Erythroblast (primary cell): ENCODE measurements at regions not wholly inside any gene's neighbourhood (a gene's known extent, or its start where the extent isn't known, plus 50 kb on each side); places are given as distances from the start of the nearest gene placed in this dataset.

Experiments
- DNase-seq, 2 experiments: peaks; one replicate each; lab custom pipeline; 2025; lab: John Stamatoyannopoulos, UW
- GATA1 ChIP-seq: IDR thresholded peaks from 2 replicates; pipeline ENCODE4 v1.6.1; 2011; ENCODE audit warnings: low read depth, mild to moderate bottlenecking, control low read depth, low read length, moderate library complexity
- POLR2A ChIP-seq: IDR thresholded peaks from 2 replicates; pipeline ENCODE4 v1.6.1; 2011; ENCODE audit warnings: mild to moderate bottlenecking, low read length

DNA sequence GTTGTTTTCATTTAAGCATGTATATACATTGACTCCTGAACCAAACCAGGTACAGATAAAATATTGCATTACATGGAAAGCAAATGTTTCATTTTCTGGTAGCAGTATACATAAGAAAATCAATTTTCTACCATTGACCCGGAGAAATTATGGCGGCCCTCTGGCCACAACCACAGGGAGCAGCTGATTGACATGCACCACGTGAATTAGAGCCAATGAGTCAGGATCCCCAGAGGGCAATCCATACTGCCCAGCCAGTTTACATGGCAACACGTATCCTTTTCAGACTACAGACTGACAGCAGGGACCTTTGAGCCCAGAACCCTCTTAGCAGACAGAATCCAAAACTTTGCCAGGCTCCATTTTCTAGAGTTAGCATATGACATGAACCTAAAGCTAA lies 272.2 kb upstream of the NEBL start:
- no peak for TF ChIP-seq POLR2A
- no peak for TF ChIP-seq GATA1
- no peak for DNase-seq

- TF ChIP-seq GATA1 (no peak), POLR2A (no peak)
- DNase-seq: no peak
These were observed 270.3 kb upstream of the NEBL start for GRCh38 chr10:21167288-21168010.

DNA sequence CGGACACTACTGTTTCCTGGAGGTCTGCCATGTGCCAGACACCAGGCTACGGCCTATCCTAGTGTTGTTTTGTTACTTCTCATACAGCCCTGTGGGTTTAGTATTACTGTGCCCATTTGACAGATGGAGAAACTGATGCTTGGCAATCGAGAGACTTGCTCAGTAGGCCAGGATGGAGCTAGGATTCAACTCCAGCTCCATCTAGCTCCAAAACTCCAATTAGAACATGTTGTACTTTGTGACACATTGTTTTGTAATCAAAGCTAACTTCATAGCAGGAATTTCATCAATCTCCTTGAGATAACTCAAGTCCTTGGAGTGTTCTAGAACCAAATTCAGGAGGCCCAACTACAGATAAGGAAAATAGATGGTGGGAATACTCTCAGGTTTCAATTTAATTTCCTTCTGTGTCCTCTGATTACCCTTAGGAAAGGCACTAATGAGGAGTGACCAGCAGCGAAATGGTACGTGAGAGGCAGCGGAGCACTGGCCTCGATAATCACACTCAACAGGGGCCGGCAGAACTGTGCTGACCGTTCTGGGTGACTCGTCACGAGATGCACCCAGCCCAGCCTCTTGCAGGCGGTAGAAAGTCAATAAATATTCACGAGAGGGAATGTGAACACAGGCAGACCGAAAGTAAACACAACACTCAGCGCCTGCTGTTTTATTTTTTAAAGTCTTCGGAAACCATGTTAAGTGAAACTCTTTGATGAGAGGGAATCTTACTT lies 269.6 kb upstream of the NEBL start:
- no peak for DNase-seq
- TF ChIP-seq GATA1 (no peak), POLR2A (no peak)

GRCh38 chr10:21165489-21165888 lies 268.4 kb upstream of the NEBL start:
- TF ChIP-seq POLR2A: no peak
- no peak for TF ChIP-seq GATA1

GRCh38 chr10:21164687-21165086 lies 267.6 kb upstream of the NEBL start:
- DNase-seq: no peak
- TF ChIP-seq POLR2A: no peak
- TF ChIP-seq GATA1: no peak

More at GRCh38 chr10:21165489-21165888, 268.4 kb upstream of the NEBL start:
- no peak for DNase-seq

- no peak for DNase-seq
- no peak for TF ChIP-seq GATA1
- TF ChIP-seq POLR2A: no peak
These were observed 265.8 kb upstream of the NEBL start for GRCh38 chr10:21162948-21163347.

- TF ChIP-seq POLR2A (no peak), GATA1 (no peak)
- no peak for DNase-seq
These were observed 264.5 kb upstream of the NEBL start for GRCh38 chr10:21161647-21162046.

- TF ChIP-seq POLR2A (no peak), GATA1 (no peak)
- DNase-seq: no peak
These were observed 264.0 kb upstream of the NEBL start for GRCh38 chr10:21161090-21161625.

DNA sequence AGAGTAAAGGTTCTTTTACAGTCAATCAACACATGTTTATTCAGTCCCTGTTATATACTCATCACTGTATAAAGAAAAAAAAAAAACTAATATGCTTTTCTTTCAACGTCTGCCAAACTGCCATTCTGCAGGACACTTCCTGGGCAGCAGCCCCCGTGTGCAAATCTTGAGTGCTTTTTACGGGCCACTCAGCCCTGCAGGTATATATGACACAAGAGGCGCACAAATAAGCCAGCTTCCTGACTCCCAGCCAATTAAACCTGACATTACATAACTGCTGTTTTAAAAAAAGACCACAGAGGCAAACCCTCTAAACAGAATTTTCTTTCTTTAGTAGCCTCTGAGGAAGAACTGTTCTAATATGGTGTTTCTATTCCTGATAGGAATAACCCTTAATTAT lies 263.0 kb upstream of the NEBL start:
- DNase-seq: no peak
- TF ChIP-seq GATA1 (no peak), POLR2A (no peak)

DNA sequence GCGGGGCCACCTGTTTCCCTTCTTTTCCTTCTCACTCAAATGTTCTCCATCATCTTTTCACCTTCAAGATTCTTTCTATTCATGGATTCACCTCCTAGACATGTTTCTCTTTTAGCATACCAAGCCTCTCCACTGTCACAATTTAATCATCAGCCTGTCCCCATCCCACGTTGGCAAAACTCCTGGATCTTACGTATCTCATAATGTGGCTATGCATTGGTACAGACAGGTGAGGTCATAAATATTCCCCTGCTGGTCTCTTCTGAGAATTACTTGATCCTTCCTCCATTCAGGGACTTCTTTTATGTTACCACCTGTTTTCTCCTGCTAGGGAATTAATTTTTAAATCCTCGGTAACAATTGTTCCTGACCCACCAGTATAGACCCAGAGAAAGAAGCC lies 262.6 kb upstream of the NEBL start:
- TF ChIP-seq GATA1: no peak
- DNase-seq: no peak

DNA sequence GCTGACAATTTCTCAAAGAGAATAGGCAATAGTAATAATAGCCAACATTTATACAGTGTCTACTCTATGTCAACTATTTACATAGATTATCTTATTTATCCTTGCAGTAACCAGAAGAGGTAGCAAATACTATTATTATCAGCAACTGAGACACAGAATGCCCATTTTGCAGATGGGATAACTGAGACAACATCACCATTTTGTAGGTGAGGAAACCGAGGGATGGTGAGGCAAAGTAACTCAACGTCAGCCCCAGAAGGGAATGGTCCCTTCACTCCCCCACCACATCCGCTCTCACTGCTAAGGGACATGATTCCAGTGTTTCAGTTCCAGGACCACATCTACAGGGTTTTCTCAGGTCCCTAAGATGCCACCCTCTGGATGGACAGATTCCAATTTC lies 261.2 kb upstream of the NEBL start:
- TF ChIP-seq GATA1 (no peak), POLR2A (no peak)
- DNase-seq: no peak

DNA sequence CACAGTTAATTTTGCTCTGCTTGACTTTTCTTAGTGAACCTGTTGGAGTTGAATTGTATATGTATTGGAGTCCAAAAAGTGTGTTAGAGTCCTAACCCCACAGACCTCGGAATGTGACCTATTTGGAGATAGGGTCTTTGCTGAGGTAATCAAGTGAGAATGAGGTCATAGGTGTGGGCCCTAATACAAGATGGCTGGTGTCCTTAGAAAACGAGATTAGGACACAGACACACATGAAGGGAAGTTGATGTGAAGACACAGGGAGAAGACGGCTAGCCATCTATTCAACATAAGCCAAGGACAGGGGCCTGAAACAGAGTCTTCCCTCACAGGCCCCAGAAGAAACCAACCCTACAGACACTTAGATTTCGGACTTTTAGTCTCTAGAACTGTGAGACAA lies 260.6 kb upstream of the NEBL start:
- DNase-seq: no peak
- TF ChIP-seq GATA1: no peak
- TF ChIP-seq POLR2A: no peak

DNA sequence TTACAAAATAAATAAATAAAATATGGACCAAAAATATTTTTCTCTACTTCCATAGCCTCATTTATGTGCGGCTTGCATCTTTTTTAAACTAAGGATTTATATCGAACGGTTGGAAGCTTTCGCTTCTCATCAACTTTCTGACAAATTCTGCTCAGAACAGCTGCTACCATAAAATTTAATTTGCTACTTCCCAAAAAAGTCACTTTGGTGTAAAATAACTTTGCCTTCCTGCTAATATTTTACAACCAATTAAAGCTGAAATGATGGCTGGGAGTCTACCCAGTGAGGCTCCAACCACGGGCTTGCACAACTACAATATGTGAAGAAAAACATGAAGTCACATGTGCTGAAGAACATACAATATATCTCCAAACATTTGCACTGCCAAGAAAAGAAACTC lies 253.1 kb upstream of the NEBL start:
- no peak for DNase-seq
- TF ChIP-seq GATA1: no peak

DNA sequence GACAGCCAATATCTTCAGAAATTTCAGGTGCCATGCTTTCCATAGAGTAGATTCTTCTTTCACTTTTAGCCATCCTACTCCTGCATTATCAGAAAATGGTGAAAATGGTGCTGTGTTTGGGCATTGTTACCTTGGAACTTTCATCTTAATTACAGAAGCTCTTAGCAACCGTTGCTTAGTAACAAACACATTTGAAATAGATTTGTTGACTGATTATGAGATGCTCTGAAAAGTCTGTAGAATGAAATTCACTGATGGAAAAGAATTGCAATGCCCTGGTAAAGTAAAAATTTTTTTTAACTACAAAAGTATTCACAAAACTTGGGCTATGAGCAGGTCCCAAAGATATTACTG lies 249.3 kb upstream of the NEBL start:
- TF ChIP-seq POLR2A (no peak), GATA1 (no peak)
- DNase-seq: no peak

DNA sequence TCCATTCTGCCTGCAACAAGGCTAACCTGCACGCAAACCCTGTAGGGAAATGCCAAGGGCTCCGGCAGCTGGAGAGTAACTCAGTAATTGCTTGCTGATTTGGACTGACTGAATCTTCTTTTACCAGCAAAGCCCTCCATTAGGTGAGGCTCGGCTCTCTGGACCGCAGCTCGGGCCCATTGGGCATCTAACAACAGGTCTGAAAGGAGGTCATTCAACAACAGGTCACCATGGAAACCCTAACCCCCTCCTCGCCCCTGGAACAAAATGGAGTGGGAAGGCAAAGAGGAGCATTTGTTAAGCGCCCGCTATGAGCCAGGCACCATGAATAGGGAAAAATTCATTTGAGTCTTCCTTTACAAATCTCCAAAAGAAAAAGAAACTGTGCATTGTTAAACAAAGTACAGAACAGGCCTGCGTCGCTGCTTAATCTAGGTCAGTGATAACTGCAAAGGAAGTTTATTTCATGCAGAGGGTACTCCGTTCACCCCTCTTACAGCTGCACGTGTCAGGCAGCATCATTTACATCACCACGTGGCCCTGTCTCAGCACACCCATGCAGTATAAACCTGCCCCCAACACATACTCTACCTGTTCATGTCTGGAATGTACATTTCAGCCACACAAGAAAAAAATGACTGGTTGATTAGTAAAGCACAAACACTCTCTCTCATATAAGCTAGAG lies 248.8 kb upstream of the NEBL start:
- no peak for DNase-seq
- TF ChIP-seq POLR2A (no peak), GATA1 (no peak)
